LHCN-M2 (cell line): ENCODE measurements at regions not wholly inside any gene's neighbourhood (a gene's known extent, or its start where the extent isn't known, plus 50 kb on each side); places are given as distances from the start of the nearest gene placed in this dataset.
A peak's percentile ranks its signal among the peaks of the same experiment; 100 is the strongest.

Experiments used
- DNase-seq: peaks from one replicate; pipeline ENCODE4 v3.0.0-alpha.2; 2012; ENCODE audit warnings: low read depth

- no peak for DNase-seq
These were observed 693.4 kb upstream of the TMEFF2 start for GRCh38 chr2:192888109-192888508.

- no peak for DNase-seq
These were observed 692.6 kb upstream of the TMEFF2 start for GRCh38 chr2:192887337-192887736.

GRCh38 chr2:192886636-192887035, 691.9 kb upstream of the TMEFF2 start:
- DNase-seq = peak; percentile 5

GRCh38 chr2:192885569-192886160, 690.9 kb upstream of the TMEFF2 start:
- no peak for DNase-seq

GRCh38 chr2:192877159-192877558, 682.4 kb upstream of the TMEFF2 start:
- no peak for DNase-seq

- DNase-seq = no peak
These were observed 682.0 kb upstream of the TMEFF2 start for GRCh38 chr2:192876698-192877097.

GRCh38 chr2:192854706-192855105, 660.0 kb upstream of the TMEFF2 start:
- DNase-seq = no peak

- DNase-seq = no peak
These were observed 659.3 kb upstream of the TMEFF2 start for GRCh38 chr2:192854031-192854430.

GRCh38 chr2:192828947-192829346, 634.2 kb upstream of the TMEFF2 start:
- no peak for DNase-seq

- DNase-seq = no peak
These were observed 633.4 kb upstream of the TMEFF2 start for GRCh38 chr2:192828175-192828574.

- DNase-seq = no peak
These were observed 633.0 kb upstream of the TMEFF2 start for GRCh38 chr2:192827735-192828134.

- no peak for DNase-seq
These were observed 619.6 kb upstream of the TMEFF2 start for GRCh38 chr2:192814376-192814775.

- DNase-seq = no peak
These were observed 618.6 kb upstream of the TMEFF2 start for GRCh38 chr2:192813341-192813740.

GRCh38 chr2:192809173-192809572, 614.4 kb upstream of the TMEFF2 start:
- DNase-seq = no peak

GRCh38 chr2:192783643-192784042, 588.9 kb upstream of the TMEFF2 start:
- DNase-seq = no peak

- DNase-seq = no peak
These were observed 580.9 kb upstream of the TMEFF2 start for GRCh38 chr2:192775459-192776262.

- DNase-seq = no peak
These were observed 580.3 kb upstream of the TMEFF2 start for GRCh38 chr2:192775011-192775410.

GRCh38 chr2:192773044-192773443, 578.3 kb upstream of the TMEFF2 start:
- DNase-seq = peak; percentile 2

GRCh38 chr2:192749611-192750200, 555.0 kb upstream of the TMEFF2 start:
- peak; percentile 38 for DNase-seq

GRCh38 chr2:192741889-192742288, 547.2 kb upstream of the TMEFF2 start:
- peak; percentile 19 for DNase-seq

- no peak for DNase-seq
These were observed 540.7 kb upstream of the TMEFF2 start for GRCh38 chr2:192735447-192735846.

- DNase-seq = no peak
These were observed 534.6 kb upstream of the TMEFF2 start for GRCh38 chr2:192729369-192729768.

GRCh38 chr2:192725991-192726390, 531.3 kb upstream of the TMEFF2 start:
- DNase-seq = no peak
